ENCODE measurements at regions not wholly inside any gene's neighbourhood (a gene's known extent, or its start where the extent isn't known, plus 50 kb on each side); places are given as distances from the start of the nearest gene placed in this dataset.

- TF ChIP-seq CTCF (IDR thresholded peaks at IDR 0.05) (no peak), POLR2A (IDR thresholded peaks at IDR 0.05) (no peak)
Measured at GRCh38 chr14:65826946-65827345, 414.4 kb downstream of the FUT8 start.
